SK-N-SH (cell line): ENCODE measurements at regions not wholly inside any gene's neighbourhood (a gene's known extent, or its start where the extent isn't known, plus 50 kb on each side); places are given as distances from the start of the nearest gene placed in this dataset.

ENCODE experiments used
- CTCF ChIP-seq: fragments of 200-600 bp; sonication (generic); IDR thresholded peaks from 2 replicates; pipeline ENCODE4 v1.6.1; 2017; ENCODE audit warnings: antibody characterized with exemption, mild to moderate bottlenecking, moderate library complexity
- EP300 ChIP-seq, 2 experiments: IDR thresholded peaks; 2 replicates each; pipeline versions ENCODE4 v1.4.0 to v1.6.1; 2012; ENCODE audit warnings: borderline replicate concordance in 1 of 2, low read depth in 1 of 2, low read length in 1 of 2
- FOSL2 ChIP-seq: IDR thresholded peaks from 2 replicates; pipeline ENCODE4 v1.4.0; 2012; ENCODE audit warnings: low read depth, mild to moderate bottlenecking, moderate library complexity, borderline replicate concordance
- GABPA ChIP-seq: IDR thresholded peaks from 2 replicates; pipeline ENCODE4 v1.4.0; 2012; ENCODE audit warnings: low read depth, mild to moderate bottlenecking
- MAX ChIP-seq: IDR thresholded peaks from 2 replicates; pipeline ENCODE4 v1.4.0; 2012; ENCODE audit warnings: low read depth
- POLR2AphosphoS5 ChIP-seq: IDR thresholded peaks from 2 replicates; pipeline ENCODE4 v1.6.1; 2012; ENCODE audit warnings: low read depth, low read length
- USF1 ChIP-seq: IDR thresholded peaks from 2 replicates; pipeline ENCODE4 v1.4.0; 2012; ENCODE audit warnings: low read depth, borderline replicate concordance

- TF ChIP-seq USF1 (no peak), GABPA (no peak), CTCF (no peak), FOSL2 (no peak), POLR2AphosphoS5 (no peak), EP300 (IDR thresholded peaks at IDR 0.05; ENCODE audit: borderline replicate concordance in 1 of 2, low read depth in 1 of 2, low read length in 1 of 2) (no peak), MAX (no peak)
Observed at GRCh38 chr2:122507261-122507660, 751.8 kb downstream of the TSN start.
